GM18907 (cell line): ENCODE measurements at regions not wholly inside any gene's neighbourhood (a gene's known extent, or its start where the extent isn't known, plus 50 kb on each side); places are given as distances from the start of the nearest gene placed in this dataset.
"Not testable (repeated sequence)": the region's sequence is repeated elsewhere in the genome, so short reads cannot be mapped to it uniquely, and the experiment has no call there.

Source experiments
- ATAC-seq: cut with Tn5 transposase; IDR thresholded peaks from one replicate; pipeline ENCODE4 v1.9.1; 2021; ENCODE audit warnings: mild to moderate bottlenecking, moderate library complexity; ENCODE audit not compliant: unreplicated experiment

DNA sequence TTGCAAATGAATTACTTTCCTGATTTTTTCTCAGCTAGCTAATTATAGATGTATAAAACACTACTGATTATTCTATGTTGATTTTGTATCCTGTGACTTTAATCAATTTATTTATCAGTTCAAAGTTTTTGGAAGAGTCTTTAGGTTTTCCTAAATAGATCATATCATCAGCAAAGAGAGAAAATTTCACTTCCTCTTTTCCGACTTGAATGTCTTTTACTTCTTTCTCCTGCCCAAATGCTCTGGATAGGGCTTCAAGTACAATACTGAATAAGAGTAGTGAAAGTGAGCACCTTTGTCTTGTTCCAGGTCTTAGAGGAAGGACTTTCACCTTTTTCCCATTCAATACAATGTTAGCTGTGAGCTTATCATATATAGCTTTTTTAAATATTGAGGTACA lies 417.9 kb downstream of the PDGFC start:
- no peak for ATAC-seq

DNA sequence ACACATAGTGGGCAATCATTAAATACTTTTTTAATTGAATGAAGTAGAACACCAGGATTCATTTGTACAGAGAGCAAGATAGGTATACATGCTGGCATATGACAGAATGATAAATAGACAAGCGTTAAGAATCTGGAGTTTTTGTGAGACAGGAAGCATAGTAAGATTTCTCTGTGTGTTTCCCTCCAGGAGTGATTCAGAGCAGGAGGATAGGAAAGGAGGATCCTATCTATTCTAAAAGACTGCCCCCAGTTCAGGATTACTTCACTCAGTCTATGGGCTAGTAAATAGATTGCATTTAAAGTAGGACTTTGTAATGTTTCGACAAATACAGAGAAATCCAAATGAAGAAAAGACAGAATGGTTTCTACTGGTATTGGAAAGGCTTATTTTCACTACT lies 423.7 kb downstream of the PDGFC start:
- ATAC-seq: no peak

GRCh38 chr4:156547439-156547838 lies 424.2 kb downstream of the PDGFC start:
- no peak for ATAC-seq

- no peak for ATAC-seq
These were observed 426.4 kb downstream of the PDGFC start for GRCh38 chr4:156545003-156545785.

DNA sequence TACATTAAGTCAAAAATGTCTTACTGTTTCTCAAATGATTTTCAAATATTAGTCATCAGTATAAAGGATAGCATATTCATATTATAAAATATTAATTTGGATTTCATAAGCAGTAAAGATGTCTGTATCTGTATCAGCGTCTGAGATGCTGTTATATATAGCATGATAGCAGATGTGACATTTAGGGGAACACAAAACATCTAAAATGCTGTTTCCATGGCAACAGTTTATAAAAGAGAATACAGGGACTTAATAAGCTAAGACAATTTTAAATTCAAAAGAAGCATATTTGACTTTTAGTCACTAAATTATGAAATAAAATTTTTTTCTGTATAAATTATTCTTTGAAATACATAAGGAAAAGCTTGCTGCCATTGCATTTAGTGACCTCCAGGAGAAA lies 432.2 kb downstream of the PDGFC start:
- ATAC-seq: no peak

GRCh38 chr4:156538651-156539257 lies 432.8 kb downstream of the PDGFC start:
- no peak for ATAC-seq

- ATAC-seq: no peak
These were observed 433.4 kb downstream of the PDGFC start for GRCh38 chr4:156538210-156538609.

DNA sequence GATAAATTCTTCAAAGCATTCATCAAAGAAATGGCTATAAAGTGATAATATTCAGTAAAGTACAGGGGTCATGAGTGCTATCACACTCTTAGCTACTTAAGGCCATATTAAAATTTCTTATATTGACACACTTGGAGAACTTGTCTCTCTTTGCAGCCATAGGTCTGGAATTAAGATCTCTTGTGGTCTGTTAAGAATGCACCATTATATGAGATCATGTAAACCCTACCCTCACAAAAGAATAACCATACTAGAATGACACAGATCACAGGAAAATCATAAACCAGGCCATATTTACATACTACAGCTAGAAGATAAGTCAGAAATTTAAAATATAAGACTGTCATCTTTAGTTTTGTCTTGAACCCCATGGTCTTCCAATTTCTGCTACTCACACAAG lies 434.3 kb downstream of the PDGFC start:
- no peak for ATAC-seq

DNA sequence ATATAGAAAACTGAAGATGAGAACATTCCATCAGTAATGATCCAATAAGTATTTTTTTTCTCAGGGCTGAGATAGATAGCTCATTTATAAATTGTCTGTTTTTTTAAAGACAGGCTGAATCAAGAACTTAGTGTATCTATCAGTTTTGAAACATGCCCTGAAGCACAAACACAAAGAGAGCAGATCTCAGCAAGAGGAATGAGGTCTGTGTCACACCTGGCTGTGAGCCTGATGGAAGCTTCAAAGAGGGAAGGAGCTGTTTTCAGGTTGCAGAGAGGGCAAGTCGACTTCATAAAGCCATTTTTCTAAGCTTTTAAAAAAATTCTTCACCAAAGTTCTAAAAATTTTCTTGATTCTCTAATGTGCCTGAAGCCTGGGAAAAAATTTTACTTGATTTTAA lies 434.9 kb downstream of the PDGFC start:
- no peak for ATAC-seq

GRCh38 chr4:156534205-156534604 lies 437.4 kb downstream of the PDGFC start:
- ATAC-seq: no peak

GRCh38 chr4:156528216-156528615 lies 443.4 kb downstream of the PDGFC start:
- ATAC-seq: no peak

DNA sequence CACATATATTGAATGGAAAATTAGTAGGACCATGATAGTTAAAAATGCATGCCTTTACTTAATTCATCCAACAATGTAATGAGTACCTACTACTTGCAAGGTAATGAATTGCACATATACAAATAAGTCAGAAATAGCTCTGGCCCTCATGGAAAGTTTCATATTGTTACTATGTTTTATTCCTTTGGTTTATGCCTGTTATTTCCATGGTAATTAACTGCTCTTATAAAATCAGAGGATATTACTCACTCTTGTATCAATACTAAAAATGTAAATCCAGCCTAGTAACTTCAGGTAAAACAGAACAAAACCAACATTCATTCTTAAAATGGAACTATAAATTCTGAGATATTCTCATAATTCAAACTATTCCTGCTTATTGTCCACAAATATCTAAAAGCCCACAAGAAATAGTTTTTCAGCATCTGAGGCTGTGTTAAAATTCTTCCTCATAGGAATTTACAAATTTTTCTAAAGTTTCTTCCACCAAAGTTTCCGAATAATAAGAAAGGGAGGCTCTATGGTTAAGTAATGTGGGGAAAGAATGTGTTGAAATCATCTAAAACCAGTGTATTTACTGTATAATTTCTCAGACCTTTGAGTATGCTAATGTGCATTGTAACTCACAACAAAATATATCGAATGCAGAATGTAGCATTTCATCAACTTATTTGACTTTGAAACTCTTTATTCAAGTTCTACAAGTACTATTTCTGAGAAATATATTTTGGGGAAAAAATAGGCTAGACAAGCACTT lies 444.2 kb downstream of the PDGFC start:
- ATAC-seq: no peak

DNA sequence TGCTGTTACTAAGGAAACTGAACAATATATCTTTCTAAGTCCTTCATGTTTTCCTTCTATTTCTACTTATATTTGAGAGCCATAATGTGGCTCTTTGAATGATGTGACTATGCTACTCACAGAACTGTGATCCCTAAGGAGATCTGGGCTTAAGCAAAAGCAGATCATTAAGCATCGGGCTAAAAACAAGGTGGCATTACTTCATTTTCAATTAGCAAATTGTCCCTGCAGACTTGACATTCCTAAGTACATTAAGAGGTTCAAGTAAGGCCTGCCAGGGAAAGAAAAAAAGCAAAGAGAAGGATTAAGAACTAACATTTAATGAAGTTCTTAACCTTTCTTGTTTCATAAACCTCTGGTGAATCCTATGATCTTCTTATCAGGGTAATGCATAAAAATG lies 447.6 kb downstream of the PDGFC start:
- no peak for ATAC-seq

DNA sequence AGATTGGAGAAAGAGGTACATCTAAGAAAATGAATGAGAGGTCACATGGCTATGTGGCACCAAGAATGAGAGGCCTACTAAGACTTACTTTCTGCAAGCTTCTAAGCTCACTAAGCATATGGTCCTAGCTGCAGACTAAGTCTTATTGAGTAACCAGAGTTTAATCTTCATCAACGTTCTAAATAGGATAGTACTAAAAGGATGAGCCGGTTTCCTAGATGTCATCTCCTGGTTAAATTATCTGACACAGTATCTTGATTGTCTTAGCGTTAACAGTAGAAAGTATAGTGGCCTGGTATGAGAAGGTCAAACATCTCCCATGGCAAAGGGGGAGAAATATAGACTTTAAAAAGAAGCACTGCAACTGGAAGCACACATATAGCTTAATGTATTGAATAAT lies 448.1 kb downstream of the PDGFC start:
- ATAC-seq: no peak

GRCh38 chr4:156521631-156522030 lies 450.0 kb downstream of the PDGFC start:
- no peak for ATAC-seq

GRCh38 chr4:156517956-156518355 lies 453.6 kb downstream of the PDGFC start:
- ATAC-seq: no peak

- ATAC-seq: no peak
These were observed 454.1 kb downstream of the PDGFC start for GRCh38 chr4:156517546-156517945.

DNA sequence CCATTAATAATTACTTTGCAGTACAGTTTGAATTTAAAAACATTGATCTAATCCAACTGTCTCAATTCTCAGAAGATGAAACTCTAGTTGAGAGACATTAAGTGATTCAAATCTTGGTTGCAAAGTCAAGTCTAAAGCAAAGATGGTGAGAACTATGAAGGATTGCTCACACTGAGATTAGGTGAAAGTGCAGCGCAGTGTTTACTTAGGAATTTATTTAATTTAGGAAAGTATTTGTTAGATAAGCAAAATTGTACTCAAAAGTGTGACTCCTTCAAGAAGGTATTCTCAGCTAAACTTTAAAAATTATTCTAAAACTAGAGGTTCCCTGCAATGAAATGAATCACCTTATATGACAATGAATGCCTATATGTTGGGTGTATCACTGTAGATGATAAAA lies 454.9 kb downstream of the PDGFC start:
- no peak for ATAC-seq

- ATAC-seq: no peak
These were observed 456.3 kb downstream of the PDGFC start for GRCh38 chr4:156515295-156515694.

- no peak for ATAC-seq
These were observed 459.0 kb downstream of the PDGFC start for GRCh38 chr4:156512622-156513021.

DNA sequence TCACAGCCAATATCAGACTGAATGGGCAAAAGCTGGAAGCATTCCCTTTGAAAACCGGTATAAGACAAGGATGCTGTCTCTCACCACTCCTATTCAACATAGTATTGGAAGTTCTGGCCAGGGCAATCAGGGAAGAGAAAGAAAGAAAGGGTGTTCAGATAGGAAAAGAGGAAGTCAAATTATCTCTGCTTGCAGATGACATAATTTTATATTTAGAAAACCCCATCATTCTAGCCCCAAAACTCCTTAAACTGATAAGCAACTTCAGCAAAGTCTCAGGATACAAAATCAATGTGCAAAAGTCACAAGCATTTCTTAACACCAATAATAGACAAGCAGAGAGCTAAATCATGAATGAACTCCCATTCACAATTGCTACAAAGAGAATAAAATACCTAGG lies 461.7 kb downstream of the PDGFC start:
- not testable (repeated sequence) for ATAC-seq

DNA sequence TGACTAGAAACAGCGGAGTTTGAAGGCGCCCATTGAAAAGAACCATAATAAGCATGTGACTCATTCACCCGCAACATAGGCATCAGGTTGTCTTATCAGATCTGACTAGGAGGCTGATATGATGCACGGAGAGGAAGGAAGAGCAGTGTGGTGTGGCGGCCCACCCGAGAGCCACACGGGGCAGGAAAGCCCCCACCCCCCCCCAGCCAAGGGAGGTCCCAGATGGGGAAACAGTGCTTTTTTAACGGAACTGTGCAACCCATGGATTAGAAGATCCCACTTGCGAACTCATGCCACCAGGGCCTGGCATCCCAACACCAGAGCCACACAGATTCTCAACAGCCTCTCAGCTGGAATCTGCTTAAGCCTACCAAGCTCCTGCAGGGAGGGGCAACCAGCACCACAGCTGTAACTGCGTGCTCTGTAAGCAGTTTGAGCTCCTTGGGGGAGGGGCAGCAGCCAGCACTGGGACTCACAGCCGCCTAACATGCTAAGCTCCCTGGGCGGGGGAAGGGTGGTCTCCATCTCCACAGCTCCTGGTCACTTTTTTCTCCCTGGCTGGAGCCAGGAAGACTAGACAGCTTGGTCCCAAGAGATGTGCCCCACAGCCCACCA lies 466.2 kb downstream of the PDGFC start:
- ATAC-seq: no peak
